Right renal cortex interstitium (tissue), 3 donors: ENCODE measurements at regions not wholly inside any gene's neighbourhood (a gene's known extent, or its start where the extent isn't known, plus 50 kb on each side); places are given as distances from the start of the nearest gene placed in this dataset.
"Not testable (repeated sequence)": the region's sequence is repeated elsewhere in the genome, so short reads cannot be mapped to it uniquely, and the experiment has no call there.

Experiments
- DNase-seq, 3 donors: peaks; one replicate each; pipeline ENCODE4 v3.0.0-alpha.2; 2013; ENCODE audit warnings: low read depth in 3 of 3, low spot score in 2 of 3

GRCh38 chr5:124056326-124056990 lies 544.5 kb downstream of the CSNK1G3 start:
- DNase-seq: no peak

DNA sequence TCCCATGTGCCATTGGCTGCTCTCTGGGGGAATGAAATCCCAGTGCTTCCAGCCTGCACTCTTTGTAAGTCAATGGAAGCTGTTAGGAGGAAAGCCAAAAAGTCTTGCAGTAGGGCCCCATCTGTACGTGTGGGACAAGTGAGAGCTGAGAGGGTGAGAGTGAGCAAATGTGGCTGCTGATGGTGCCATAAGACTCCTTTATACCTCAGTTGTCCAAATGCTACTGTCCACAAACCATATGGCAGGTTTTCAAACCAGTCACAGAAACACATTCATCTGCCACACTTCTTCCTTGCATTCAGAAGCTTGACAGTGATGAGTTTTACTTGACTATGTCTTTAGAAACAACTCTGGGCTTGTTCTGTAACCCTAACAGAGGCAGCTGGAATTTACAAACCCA lies 543.8 kb downstream of the CSNK1G3 start:
- DNase-seq: no peak

GRCh38 chr5:124054564-124054963 lies 542.6 kb downstream of the CSNK1G3 start:
- no peak for DNase-seq

DNA sequence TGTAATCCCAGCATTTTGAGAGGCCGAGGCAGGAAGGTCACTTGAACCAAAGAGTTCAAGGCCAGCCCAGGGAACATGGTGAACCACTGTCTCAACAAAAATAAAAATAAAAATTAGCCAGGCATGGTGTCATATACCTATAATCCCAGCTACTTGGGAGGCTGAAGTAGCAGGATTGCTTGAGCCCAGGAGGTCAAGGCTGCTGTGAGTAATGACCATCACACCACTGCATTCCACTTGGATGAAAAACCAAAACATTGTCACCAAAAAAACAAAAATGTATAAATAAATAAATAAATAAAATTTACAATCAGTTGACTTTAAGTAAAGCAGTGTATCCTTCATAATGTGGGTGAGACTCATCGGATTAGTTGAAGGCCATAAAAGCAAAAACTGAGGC lies 541.4 kb downstream of the CSNK1G3 start:
- DNase-seq: no peak

DNA sequence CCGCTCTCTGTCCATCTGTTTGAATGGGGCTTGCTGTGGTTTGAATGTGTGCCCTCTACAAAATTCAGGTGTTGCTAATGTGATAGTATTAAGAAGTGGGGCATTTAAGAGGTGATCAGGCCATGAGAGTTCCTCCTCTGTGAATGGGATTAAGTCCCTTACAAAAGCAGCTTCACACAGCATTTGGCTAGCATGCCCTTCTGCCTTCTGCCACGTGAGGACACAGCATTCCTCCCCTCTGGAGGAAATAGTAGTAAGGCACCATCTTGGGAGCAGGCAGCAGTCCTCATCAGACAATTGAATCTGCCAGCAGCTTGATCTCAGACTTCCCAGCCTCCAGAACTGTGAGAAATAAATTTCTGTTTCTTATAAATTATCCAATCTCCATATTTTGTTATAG lies 540.2 kb downstream of the CSNK1G3 start:
- DNase-seq: no peak

- no peak for DNase-seq
Measured at GRCh38 chr5:124050120-124050770, 538.3 kb downstream of the CSNK1G3 start.

DNA sequence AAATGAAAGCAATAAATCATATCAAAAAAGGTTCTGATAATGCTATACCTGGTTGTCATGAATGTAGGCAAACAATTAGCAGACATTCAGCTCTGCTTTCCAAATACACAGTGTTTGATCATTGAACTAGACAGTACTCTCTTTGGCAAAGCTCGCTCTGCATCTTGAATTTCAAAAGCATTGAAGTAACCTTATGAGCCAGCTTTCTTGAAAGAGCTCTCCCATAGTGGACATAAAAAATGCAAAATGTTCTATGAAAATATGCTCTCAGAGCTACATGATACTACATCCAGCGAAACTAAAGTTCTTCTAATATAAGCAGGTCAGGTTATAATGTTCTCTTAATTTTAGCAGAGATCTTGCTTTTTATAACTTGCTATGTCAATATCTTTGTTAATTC lies 533.4 kb downstream of the CSNK1G3 start:
- no peak for DNase-seq

- DNase-seq: no peak
Measured at GRCh38 chr5:124044613-124045012, 532.6 kb downstream of the CSNK1G3 start.

DNA sequence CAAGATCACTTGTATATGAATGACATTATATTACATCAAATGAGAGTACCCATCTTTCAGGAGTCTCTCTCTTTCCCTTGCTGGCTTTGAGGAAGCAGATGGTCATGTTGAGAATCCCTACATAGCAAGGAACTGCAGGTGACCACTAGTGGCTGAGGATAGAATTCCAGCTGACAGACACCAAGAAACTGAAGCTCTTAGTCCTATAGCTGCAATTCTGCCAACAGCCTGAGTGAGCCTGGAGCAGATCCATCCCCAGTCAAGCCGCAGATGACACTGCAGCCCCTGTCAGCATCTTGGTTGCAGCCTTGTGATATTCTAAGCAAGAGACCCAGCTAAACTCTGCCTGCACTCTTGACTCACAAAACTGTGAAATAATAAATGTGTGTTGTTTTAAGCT lies 531.5 kb downstream of the CSNK1G3 start:
- no peak for DNase-seq

DNA sequence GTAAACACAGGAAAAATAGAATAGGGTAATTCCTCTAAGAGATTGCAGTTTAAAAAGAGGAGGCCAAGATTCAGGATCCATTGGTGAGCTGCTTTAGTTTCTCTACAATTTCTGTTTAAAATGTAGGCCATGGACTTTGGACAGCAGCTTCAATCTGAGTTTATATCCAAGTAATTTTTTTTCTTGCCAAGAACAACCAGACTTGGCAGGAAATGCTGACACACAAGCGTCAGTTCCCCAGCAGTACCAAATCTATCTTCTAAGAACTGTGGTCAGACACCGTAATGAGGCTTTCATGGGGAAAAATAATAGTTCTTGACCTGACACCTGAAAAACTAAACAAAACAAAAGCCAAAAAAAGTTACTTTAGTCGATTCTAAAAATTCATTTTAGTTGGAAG lies 528.8 kb downstream of the CSNK1G3 start:
- DNase-seq: no peak

- DNase-seq: no peak
Measured at GRCh38 chr5:124039410-124039809, 527.4 kb downstream of the CSNK1G3 start.

DNA sequence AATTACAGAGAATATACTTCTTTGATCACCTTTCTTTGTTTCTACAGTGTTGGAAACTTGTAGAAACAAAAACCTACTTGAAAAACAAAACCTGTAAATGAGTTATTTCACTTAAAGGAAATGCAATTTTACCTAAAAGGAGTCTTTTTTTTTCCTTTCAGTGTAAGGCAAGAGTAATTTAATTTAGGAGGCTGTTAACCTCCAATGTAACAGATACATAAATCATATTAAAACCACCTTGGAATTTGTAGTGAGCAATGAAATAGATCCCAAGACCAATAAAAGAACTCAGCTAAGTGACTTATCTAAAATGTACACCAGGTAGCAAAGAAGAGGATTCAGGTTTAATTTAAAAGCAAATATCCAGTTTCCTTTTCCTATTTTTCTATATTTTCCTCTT lies 524.8 kb downstream of the CSNK1G3 start:
- no peak for DNase-seq

DNA sequence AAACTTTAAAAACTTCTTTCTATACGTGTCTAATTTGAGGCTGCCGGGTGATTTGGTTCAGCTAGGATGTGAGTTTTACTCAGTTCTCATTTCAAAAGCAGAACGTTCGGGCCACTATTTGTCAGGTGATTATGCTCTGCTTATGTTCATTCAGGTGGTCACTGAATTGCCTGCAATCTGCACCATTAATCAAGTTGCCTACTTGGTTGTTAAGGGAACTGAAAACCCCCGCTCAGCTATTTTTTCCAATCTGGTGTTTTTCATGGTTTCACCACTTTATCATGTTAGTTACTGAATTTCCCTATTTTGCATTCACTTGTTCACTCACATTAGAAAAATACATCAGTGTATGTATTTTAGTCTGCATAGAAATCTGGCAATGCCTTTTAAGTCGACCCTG lies 523.0 kb downstream of the CSNK1G3 start:
- no peak for DNase-seq

DNA sequence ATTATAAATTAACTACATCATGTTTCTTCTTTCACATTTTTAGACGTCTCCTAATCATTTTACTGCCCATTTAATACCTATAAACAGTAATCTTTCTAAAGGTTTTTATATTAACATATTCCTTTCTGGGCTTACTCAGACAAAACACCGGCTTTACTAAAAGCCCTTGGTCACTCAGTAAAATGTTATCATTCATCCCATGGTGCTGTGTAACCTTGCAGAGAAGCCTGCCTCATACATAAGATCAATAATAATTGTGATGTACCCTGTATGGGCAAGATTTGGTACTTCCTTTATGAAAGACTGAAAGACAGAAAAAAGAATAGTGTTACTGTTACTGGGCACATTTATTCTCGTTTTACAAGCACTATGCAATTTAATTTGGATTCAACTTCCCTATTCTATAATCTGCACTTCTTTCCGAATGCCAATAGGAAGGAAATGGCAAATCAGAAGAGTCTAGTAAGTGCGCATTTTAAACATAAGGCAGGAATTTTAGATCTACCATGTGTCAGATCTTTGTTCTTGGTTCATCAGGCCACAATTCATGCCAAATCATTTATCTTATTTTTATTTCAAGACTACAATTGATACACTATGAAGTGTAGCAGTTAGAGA lies 522.2 kb downstream of the CSNK1G3 start:
- no peak for DNase-seq

DNA sequence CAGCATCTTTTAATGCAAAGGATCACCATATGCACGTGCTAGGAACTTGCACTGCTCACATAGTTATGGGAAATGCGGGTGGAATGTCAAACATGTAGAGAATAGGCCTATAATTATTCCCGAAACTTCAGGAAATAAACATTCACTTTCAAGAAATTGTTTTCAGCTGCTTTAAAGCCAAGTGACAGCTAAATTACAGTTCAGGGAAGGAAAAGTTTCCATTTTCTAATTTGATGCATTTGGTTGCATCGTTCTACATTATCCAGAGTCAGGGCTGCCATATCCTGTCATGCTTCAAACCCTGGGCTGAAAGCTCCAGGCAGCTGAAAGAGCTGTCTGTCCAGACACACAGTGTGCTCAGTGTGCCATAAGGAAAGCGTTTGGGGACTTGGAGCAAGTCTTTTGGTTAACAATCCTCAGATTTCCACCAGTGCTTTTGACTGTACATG lies 518.1 kb downstream of the CSNK1G3 start:
- no peak for DNase-seq

DNA sequence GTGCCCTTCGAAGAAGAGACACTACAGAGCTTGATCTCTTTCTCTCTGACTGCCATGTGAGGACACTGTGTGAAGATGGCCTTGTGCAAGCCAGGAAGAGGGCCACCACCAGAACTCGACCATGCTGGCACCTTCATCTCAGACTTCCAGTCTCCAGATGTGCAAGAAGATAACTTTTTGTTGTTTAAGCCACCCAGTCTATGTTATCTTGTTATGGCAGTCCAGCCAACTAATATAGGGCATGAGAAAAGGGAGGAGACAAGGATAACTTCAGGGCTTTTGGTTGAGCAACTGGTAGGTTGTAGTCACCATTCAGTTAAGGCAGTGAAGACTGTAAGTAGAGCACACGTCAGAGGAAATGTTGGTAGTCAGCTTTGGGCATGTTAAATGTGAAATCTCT lies 515.5 kb downstream of the CSNK1G3 start:
- no peak for DNase-seq

DNA sequence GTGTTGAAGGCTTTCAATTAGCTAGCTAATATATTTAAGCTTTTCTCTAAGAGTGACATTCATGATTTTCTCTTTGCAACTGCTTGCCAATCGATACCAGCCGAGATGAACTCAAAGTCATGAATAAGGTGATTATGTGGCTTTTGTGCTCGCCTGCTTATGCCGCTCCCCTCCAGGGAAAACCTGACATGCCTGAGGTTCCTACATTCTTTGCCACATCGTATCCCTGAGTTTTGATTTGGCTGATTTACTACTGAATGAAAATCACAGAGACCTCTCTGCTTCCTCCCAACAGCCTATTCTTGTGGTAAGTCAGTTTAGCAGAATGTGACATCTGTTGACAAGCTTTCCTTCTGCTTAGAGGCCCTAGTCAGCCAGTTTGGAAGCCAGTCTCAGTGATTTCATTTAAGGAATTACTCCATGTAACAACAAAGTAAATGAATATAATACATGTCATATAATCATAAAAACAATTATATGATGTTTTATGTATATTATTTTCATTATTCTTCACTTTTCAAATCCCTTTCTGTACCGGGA lies 513.4 kb downstream of the CSNK1G3 start:
- no peak for DNase-seq

GRCh38 chr5:124022966-124023365 lies 511.0 kb downstream of the CSNK1G3 start:
- DNase-seq: no peak

GRCh38 chr5:124021776-124022175 lies 509.8 kb downstream of the CSNK1G3 start:
- no peak for DNase-seq

DNA sequence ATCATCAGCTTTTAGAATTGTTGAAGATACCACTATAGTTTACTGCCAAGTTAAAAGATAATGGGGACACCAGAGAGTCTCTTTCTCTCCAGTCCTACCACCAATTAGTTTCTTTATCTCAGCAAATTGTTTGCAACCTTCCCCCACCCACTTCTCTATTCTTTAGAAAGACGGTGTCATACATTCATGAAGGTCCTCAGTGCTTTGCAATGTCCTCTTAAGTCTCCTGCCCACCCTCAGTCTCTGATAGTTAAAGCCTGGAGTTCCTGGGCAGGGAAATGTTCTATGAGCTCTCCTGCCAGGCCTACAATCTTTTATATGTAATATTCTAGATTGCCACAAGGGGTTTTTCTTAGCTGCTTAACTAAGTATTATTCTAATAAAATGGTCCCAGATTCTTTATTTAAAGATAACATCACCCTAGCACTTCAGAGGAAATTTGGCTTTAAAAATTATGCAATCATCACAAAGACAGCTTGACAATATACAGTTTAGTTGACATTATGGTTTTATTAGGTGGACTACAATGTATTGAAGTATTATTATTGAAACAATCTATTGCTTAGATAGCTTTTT lies 509.2 kb downstream of the CSNK1G3 start:
- no peak for DNase-seq

GRCh38 chr5:124017321-124017720 lies 505.3 kb downstream of the CSNK1G3 start:
- not testable (repeated sequence) for DNase-seq
